ENCODE measurements at regions not wholly inside any gene's neighbourhood (a gene's known extent, or its start where the extent isn't known, plus 50 kb on each side); places are given as distances from the start of the nearest gene placed in this dataset.
"Not testable (repeated sequence)": the region's sequence is repeated elsewhere in the genome, so short reads cannot be mapped to it uniquely, and the experiment has no call there.

GRCh38 chr2:107112561-107112960, 226.6 kb upstream of the ST6GAL2 start:
- no peak for DNase-seq

GRCh38 chr2:107128381-107128780, 242.4 kb upstream of the ST6GAL2 start:
- DNase-seq = no peak

GRCh38 chr2:107132070-107132469, 246.1 kb upstream of the ST6GAL2 start:
- no peak for DNase-seq

GRCh38 chr2:107132746-107133145, 246.8 kb upstream of the ST6GAL2 start:
- DNase-seq = no peak

GRCh38 chr2:107133412-107133811, 247.4 kb upstream of the ST6GAL2 start:
- DNase-seq = no peak

GRCh38 chr2:107136733-107137132, 250.8 kb upstream of the ST6GAL2 start:
- no peak for DNase-seq

GRCh38 chr2:107137706-107138105, 251.7 kb upstream of the ST6GAL2 start:
- DNase-seq = no peak

- DNase-seq = no peak
These were observed 260.2 kb upstream of the ST6GAL2 start for GRCh38 chr2:107146181-107146580.

- DNase-seq = not testable (repeated sequence)
These were observed 260.7 kb upstream of the ST6GAL2 start for GRCh38 chr2:107146645-107147044.

- no peak for DNase-seq
These were observed 262.1 kb upstream of the ST6GAL2 start for GRCh38 chr2:107148055-107148454.

- DNase-seq = no peak
These were observed 262.5 kb upstream of the ST6GAL2 start for GRCh38 chr2:107148496-107148895.

- no peak for DNase-seq
These were observed 274.8 kb upstream of the ST6GAL2 start for GRCh38 chr2:107160640-107161239.

GRCh38 chr2:107168141-107168540, 282.2 kb upstream of the ST6GAL2 start:
- DNase-seq = no peak

GRCh38 chr2:107174171-107174570, 288.2 kb upstream of the ST6GAL2 start:
- no peak for DNase-seq

- no peak for DNase-seq
These were observed 297.0 kb upstream of the ST6GAL2 start for GRCh38 chr2:107182981-107183380.

- DNase-seq = no peak
These were observed 301.9 kb upstream of the ST6GAL2 start for GRCh38 chr2:107187870-107188269.

- no peak for DNase-seq
These were observed 309.7 kb upstream of the ST6GAL2 start for GRCh38 chr2:107195631-107196030.

- no peak for DNase-seq
These were observed 311.8 kb upstream of the ST6GAL2 start for GRCh38 chr2:107197594-107198294.

GRCh38 chr2:107202962-107203591, 317.1 kb upstream of the ST6GAL2 start:
- DNase-seq = no peak

- no peak for DNase-seq
These were observed 329.7 kb upstream of the ST6GAL2 start for GRCh38 chr2:107215401-107216350.

GRCh38 chr2:107218208-107218607, 332.2 kb upstream of the ST6GAL2 start:
- DNase-seq = no peak

- no peak for DNase-seq
These were observed 336.5 kb upstream of the ST6GAL2 start for GRCh38 chr2:107222466-107222865.
